SK-N-SH (cell line): ENCODE measurements at regions not wholly inside any gene's neighbourhood (a gene's known extent, or its start where the extent isn't known, plus 50 kb on each side); places are given as distances from the start of the nearest gene placed in this dataset.

Source experiments
- CTCF ChIA-PET: fragments of 300-600, 350-600 bp; formaldehyde crosslinking; extraction: SDS; loops from one replicate; lab custom pipeline; 2021; lab: Yijun Ruan, JAX
- POLR2A ChIA-PET: fragments of 350-600 bp; sonication (Branson Sonifier 250); formaldehyde crosslinking; extraction: SDS; loops from one replicate; lab custom pipeline; 2020; ENCODE audit warnings: antibody characterized with exemption, inconsistent platforms; lab: Yijun Ruan, JAX
- DNase-seq: peaks from one replicate; pipeline ENCODE4 v3.0.0; 2012
- H2AFZ ChIP-seq: fragments of 200-600 bp; sonication (generic); 2 replicates; pipeline ENCODE4 v1.8.1; 2016; ENCODE audit warnings: antibody characterized with exemption, mild to moderate bottlenecking, low read depth
- H3F3A ChIP-seq: fragments of 200-600 bp; sonication (generic); replicated peaks from 2 replicates; pipeline ENCODE3; 2016; ENCODE audit warnings: antibody characterized with exemption, mild to moderate bottlenecking; ENCODE audit not compliant: insufficient read depth
- H3K27ac ChIP-seq, 2 experiments: fragments of 200-500 bp in 1 of 2; fragments of 200-600 bp in 1 of 2; sonication (Bioruptor generic) in 1 of 2; sonication (generic), shearing (Covaris generic) in 1 of 2; 2 replicates each; pipeline versions ENCODE4 v1.5.1 to v1.6.1; 2014 to 2016; ENCODE audit warnings: low read depth in 2 of 2, inconsistent platforms in 1 of 2, low read length in 1 of 2, mild to moderate bottlenecking in 1 of 2, mixed read lengths in 1 of 2
- H3K27me3 ChIP-seq: fragments of 200-600 bp; sonication (generic), shearing (Covaris generic); 2 replicates; pipeline ENCODE4 v1.6.1; 2016; ENCODE audit warnings: mixed run types; ENCODE audit not compliant: insufficient read depth
- H3K36me3 ChIP-seq, 2 experiments: fragments of 200-500 bp in 1 of 2; fragments of 200-600 bp in 1 of 2; sonication (Bioruptor generic) in 1 of 2; sonication (generic) in 1 of 2; replicated peaks in 1 of 2; 2 replicates each; pipeline versions ENCODE3 to v1.5.1; 2014 to 2016; ENCODE audit warnings: low read length in 1 of 2, mild to moderate bottlenecking in 1 of 2; ENCODE audit not compliant: insufficient read depth in 2 of 2, control insufficient read depth in 1 of 2
- H3K4me1 ChIP-seq, 2 experiments: fragments of 200-500 bp in 1 of 2; fragments of 200-600 bp in 1 of 2; sonication (Bioruptor generic) in 1 of 2; sonication (generic), shearing (Covaris generic) in 1 of 2; 2 replicates each; pipeline versions ENCODE4 v1.5.1 to v1.6.1; 2014 to 2016; ENCODE audit warnings: low read depth in 1 of 2, low read length in 1 of 2, mixed run types in 1 of 2; ENCODE audit not compliant: insufficient read depth in 2 of 2, control insufficient read depth in 1 of 2
- H3K4me2 ChIP-seq: fragments of 200-600 bp; sonication (generic), shearing (Covaris generic); 2 replicates; pipeline ENCODE4 v1.6.1; 2017; ENCODE audit warnings: mixed run types
- H3K4me3 ChIP-seq, 2 experiments: fragments of 200-500 bp in 1 of 2; fragments of 200-600 bp in 1 of 2; sonication (Bioruptor generic) in 1 of 2; sonication (generic), shearing (Covaris generic) in 1 of 2; 2 replicates each; pipeline versions ENCODE4 v1.5.1 to v1.8.1; 2014 to 2016; ENCODE audit warnings: low read depth in 2 of 2, inconsistent platforms in 1 of 2, low read length in 1 of 2, mild to moderate bottlenecking in 1 of 2, mixed read lengths in 1 of 2, moderate library complexity in 1 of 2
- H3K79me2 ChIP-seq: fragments of 200-600 bp; sonication (generic); 2 replicates; pipeline ENCODE4 v1.8.1; 2017; ENCODE audit warnings: mild to moderate bottlenecking; ENCODE audit not compliant: insufficient read depth
- H3K9ac ChIP-seq: fragments of 200-600 bp; sonication (generic); 2 replicates; pipeline ENCODE4 v1.6.1; 2017; ENCODE audit warnings: mixed run types
- H3K9me2 ChIP-seq: fragments of 200-600 bp; sonication (generic); 2 replicates; pipeline ENCODE4 v1.6.1; 2017; ENCODE audit warnings: mixed run types
- H3K9me3 ChIP-seq: fragments of 200-600 bp; sonication (generic); 2 replicates; pipeline ENCODE4 v1.6.1; 2017; ENCODE audit warnings: mixed run types, mild to moderate bottlenecking, moderate library complexity
- H4K20me1 ChIP-seq: fragments of 200-600 bp; sonication (generic); 2 replicates; pipeline ENCODE4 v1.6.1; 2017; ENCODE audit warnings: mild to moderate bottlenecking, mixed run types; ENCODE audit not compliant: insufficient read depth
- ELF1 ChIP-seq: IDR thresholded peaks from 2 replicates; pipeline ENCODE4 v1.4.0; 2012
- EP300 ChIP-seq, 2 experiments: IDR thresholded peaks; 2 replicates each; pipeline versions ENCODE4 v1.4.0 to v1.6.1; 2012; ENCODE audit warnings: borderline replicate concordance in 1 of 2, low read depth in 1 of 2, low read length in 1 of 2
- EZH2phosphoT487 ChIP-seq: fragments of 200-600 bp; sonication (generic); IDR thresholded peaks from 2 replicates; pipeline ENCODE4 v1.6.1; 2017; ENCODE audit warnings: low read depth, mixed run types, mild to moderate bottlenecking, antibody characterized with exemption, moderate library complexity, borderline replicate concordance
- FOXJ3 ChIP-seq: sonication (generic); formaldehyde crosslinking; IDR thresholded peaks from 2 replicates; pipeline ENCODE4 v1.5.1; 2020; ENCODE audit warnings: mild to moderate bottlenecking, missing genetic modification reagents
- FOXM1 ChIP-seq: IDR thresholded peaks from 2 replicates; pipeline ENCODE4 v1.4.0; 2012; ENCODE audit warnings: low read depth, mild to moderate bottlenecking
- GABPA ChIP-seq: IDR thresholded peaks from 2 replicates; pipeline ENCODE4 v1.4.0; 2012; ENCODE audit warnings: low read depth, mild to moderate bottlenecking
- GATA2 ChIP-seq: sonication (generic); formaldehyde crosslinking; IDR thresholded peaks from 2 replicates; pipeline ENCODE4 v1.5.0; 2020; ENCODE audit warnings: mild to moderate bottlenecking, missing genetic modification reagents
- IRF3 ChIP-seq: fragments of 150-350 bp; IDR thresholded peaks from 2 replicates; pipeline ENCODE4 v1.6.1; 2016; ENCODE audit warnings: mild to moderate bottlenecking, low read depth, low read length
- MAX ChIP-seq: IDR thresholded peaks from 2 replicates; pipeline ENCODE4 v1.4.0; 2012; ENCODE audit warnings: low read depth
- MXI1 ChIP-seq: IDR thresholded peaks from 2 replicates; pipeline ENCODE4 v1.6.1; 2012; ENCODE audit warnings: mild to moderate bottlenecking, low read depth, low read length, improper control_type of control experiment
- NFIC ChIP-seq: IDR thresholded peaks from 2 replicates; pipeline ENCODE4 v1.4.0; 2012; ENCODE audit warnings: borderline replicate concordance
- NRF1 ChIP-seq: IDR thresholded peaks from 2 replicates; pipeline ENCODE4 v1.6.1; 2012; ENCODE audit warnings: low read depth, mild to moderate bottlenecking, low read length
- RAD21 ChIP-seq: IDR thresholded peaks from 2 replicates; pipeline ENCODE4 v1.6.1; 2012; ENCODE audit warnings: mild to moderate bottlenecking, low read length
- RFX5 ChIP-seq: IDR thresholded peaks from 2 replicates; pipeline ENCODE4 v1.6.1; 2012; ENCODE audit warnings: mild to moderate bottlenecking, improper control_type of control experiment, low read length
- SIN3A ChIP-seq: IDR thresholded peaks from 2 replicates; pipeline ENCODE4 v1.6.1; 2012; ENCODE audit warnings: low read depth, mild to moderate bottlenecking, low read length, moderate library complexity, borderline replicate concordance
- TAF1 ChIP-seq: IDR thresholded peaks from 2 replicates; pipeline ENCODE4 v1.6.1; 2012; ENCODE audit warnings: low read depth, mild to moderate bottlenecking, low read length, moderate library complexity, borderline replicate concordance
- TCF12 ChIP-seq: IDR thresholded peaks from 2 replicates; pipeline ENCODE4 v1.4.0; 2012
- TEAD4 ChIP-seq: IDR thresholded peaks from 2 replicates; pipeline ENCODE4 v1.4.0; 2012; ENCODE audit warnings: mild to moderate bottlenecking, borderline replicate concordance; ENCODE audit not compliant: insufficient read depth
- USF1 ChIP-seq: IDR thresholded peaks from 2 replicates; pipeline ENCODE4 v1.4.0; 2012; ENCODE audit warnings: low read depth, borderline replicate concordance
- USF2 ChIP-seq: fragments of 150-350 bp; IDR thresholded peaks from 2 replicates; pipeline ENCODE4 v1.6.1; 2017; ENCODE audit warnings: antibody characterized with exemption, low read length, low read depth, borderline replicate concordance
- YY1 ChIP-seq: IDR thresholded peaks from 2 replicates; pipeline ENCODE4 v1.4.0; 2012; ENCODE audit warnings: low read depth, mild to moderate bottlenecking
- ZBTB33 ChIP-seq: IDR thresholded peaks from 2 replicates; pipeline ENCODE4 v1.4.0; 2012; ENCODE audit warnings: low read depth, borderline replicate concordance
- WGBS: methylation state at CpG from one replicate; pipeline ENCODE4 v1.1.6; 2017; ENCODE audit warnings: low lambda C conversion rate; 5-methylcytosine and 5-hydroxymethylcytosine counted together

- CTCF ChIA-PET = no interaction called here
- POLR2A ChIA-PET = no interaction called here
- H4K20me1 ChIP-seq = no peaks in the 10 kb centered on the region
- no peaks in the 10 kb centered on the region for H3F3A ChIP-seq
- no peaks in the 10 kb centered on the region for H3K4me1 ChIP-seq
- no peaks in the 10 kb centered on the region for H3K36me3 ChIP-seq
- TF ChIP-seq ZBTB33 = no peak
- TF ChIP-seq EZH2phosphoT487 = no peak
- TF ChIP-seq FOXM1 = no peak
- TF ChIP-seq USF2 = no peak
- TF ChIP-seq USF1 = no peak
- no peak for TF ChIP-seq GABPA
- H3K9ac ChIP-seq = no peak overlapping the region
- H3K27ac ChIP-seq = no peak overlapping the region
- no peaks in the 10 kb centered on the region for H3K9me2 ChIP-seq
- DNase-seq = no peak
- H3K79me2 ChIP-seq = no peaks in the 10 kb centered on the region
- 0 out of 2 replicates have a peak, but pooled peaks cover 5% of the 10 kb centered on the region for H3K9me3 ChIP-seq
- no peak overlapping the region for H2AFZ ChIP-seq
- H3K4me2 ChIP-seq = no peak overlapping the region
- H3K27me3 ChIP-seq = no peaks in the 10 kb centered on the region
- WGBS = 42% methylated on average over 6 of the region's 6 CpGs
- no peak overlapping the region for H3K4me3 ChIP-seq
Observed at GRCh38 chr5:17916446-17916845, 282.2 kb downstream of the TAF11L14 start.

- no peaks in the 10 kb centered on the region for H3K27me3 ChIP-seq
- H3K27ac ChIP-seq = no peak overlapping the region
- H3K79me2 ChIP-seq = no peaks in the 10 kb centered on the region
- no peak for DNase-seq
- H3F3A ChIP-seq = no peaks in the 10 kb centered on the region
- no peak overlapping the region for H3K9ac ChIP-seq
- no peaks in the 10 kb centered on the region for H3K4me1 ChIP-seq
- no peak overlapping the region for H2AFZ ChIP-seq
- H3K9me3 ChIP-seq = 0 out of 2 replicates have a peak, but pooled peaks cover 5% of the 10 kb centered on the region
- no peaks in the 10 kb centered on the region for H3K9me2 ChIP-seq
- no peak overlapping the region for H3K4me2 ChIP-seq
- POLR2A ChIA-PET = no interaction called here
- no peak overlapping the region for H3K4me3 ChIP-seq
- no peaks in the 10 kb centered on the region for H3K36me3 ChIP-seq
- no peaks in the 10 kb centered on the region for H4K20me1 ChIP-seq
- CTCF ChIA-PET = interaction anchor here (0.8 kb wide), 1 partner anchor 64 kb away, joined by 3 read pairs; no protein-coding TSS in a partner anchor
- TF ChIP-seq TCF12 = no peak
- TF ChIP-seq MAX = no peak
- TF ChIP-seq FOXJ3 (CRISPR knock-in tag) = no peak
- no peak for TF ChIP-seq NFIC
- no peak for TF ChIP-seq RFX5
- TF ChIP-seq RAD21 = no peak
- TF ChIP-seq EP300 (IDR thresholded peaks at IDR 0.05; ENCODE audit: borderline replicate concordance in 1 of 2, low read depth in 1 of 2, low read length in 1 of 2) = no peak
- no peak for TF ChIP-seq MXI1
- no peak for TF ChIP-seq ELF1
- TF ChIP-seq TAF1 = no peak
- no peak for TF ChIP-seq USF2
- no peak for TF ChIP-seq GATA2 (CRISPR knock-in tag)
- no peak for TF ChIP-seq EZH2phosphoT487
- no peak for TF ChIP-seq SIN3A
- TF ChIP-seq IRF3 = no peak
- no peak for TF ChIP-seq NRF1
- TF ChIP-seq TEAD4 = no peak
- no peak for TF ChIP-seq YY1
Observed at GRCh38 chr5:17917465-17917864, 283.2 kb downstream of the TAF11L14 start.
